ENCODE measurements at regions not wholly inside any gene's neighbourhood (a gene's known extent, or its start where the extent isn't known, plus 50 kb on each side); places are given as distances from the start of the nearest gene placed in this dataset.
"Not testable (repeated sequence)": the region's sequence is repeated elsewhere in the genome, so short reads cannot be mapped to it uniquely, and the experiment has no call there.

DNA sequence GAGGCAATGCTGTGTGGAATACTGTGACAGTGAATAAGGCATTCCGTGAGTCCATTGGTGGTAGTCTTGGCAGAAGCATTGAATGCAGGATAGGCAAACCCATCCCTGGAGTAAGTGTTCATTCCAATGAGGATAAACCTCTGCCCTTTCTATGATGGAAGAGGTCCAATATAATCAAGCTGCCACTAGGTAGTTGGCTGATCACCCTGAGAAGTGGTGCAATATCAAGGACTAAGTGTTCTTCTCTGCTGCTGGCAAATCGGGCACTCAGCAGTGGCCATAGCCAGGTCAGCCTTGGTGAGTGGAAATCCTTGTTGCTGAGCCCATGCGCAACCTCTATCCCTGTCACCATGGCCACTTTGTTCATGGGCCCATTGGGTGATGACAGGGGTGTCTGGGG is 70.1 kb downstream of the FBXO4 start:
- intact Hi-C loops (cut with micrococcal nuclease), result no loop called here
- ATAC-seq (no peak), DNase-seq (no peak)

DNA sequence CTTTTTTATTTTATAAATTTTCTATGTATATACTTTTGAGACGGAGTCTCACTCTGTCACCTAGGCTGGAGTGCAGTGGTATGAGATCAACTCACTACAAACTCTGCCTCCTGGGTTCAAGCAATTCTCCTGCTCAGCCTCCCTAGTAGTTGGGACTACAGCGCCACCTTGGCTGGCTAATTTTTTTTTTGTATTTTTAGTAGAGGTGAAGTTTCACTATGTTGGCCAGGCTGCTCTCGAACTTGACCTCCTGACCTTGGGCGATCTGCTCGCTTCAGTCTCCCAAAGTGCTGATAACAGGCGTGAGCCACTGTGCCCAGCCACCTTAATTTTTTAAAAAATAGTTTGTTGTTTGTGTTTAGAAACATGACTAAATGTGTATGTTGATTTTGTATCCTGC is 76.6 kb downstream of the FBXO4 start:
- ATAC-seq (no peak), DNase-seq (no peak)
- intact Hi-C loops (cut with micrococcal nuclease), result no loop called here

- intact Hi-C loops (cut with micrococcal nuclease); DNase-seq; ATAC-seq: not testable (repeated sequence)
Measured at GRCh38 chr5:42003852-42004251, 78.8 kb downstream of the FBXO4 start.

DNA sequence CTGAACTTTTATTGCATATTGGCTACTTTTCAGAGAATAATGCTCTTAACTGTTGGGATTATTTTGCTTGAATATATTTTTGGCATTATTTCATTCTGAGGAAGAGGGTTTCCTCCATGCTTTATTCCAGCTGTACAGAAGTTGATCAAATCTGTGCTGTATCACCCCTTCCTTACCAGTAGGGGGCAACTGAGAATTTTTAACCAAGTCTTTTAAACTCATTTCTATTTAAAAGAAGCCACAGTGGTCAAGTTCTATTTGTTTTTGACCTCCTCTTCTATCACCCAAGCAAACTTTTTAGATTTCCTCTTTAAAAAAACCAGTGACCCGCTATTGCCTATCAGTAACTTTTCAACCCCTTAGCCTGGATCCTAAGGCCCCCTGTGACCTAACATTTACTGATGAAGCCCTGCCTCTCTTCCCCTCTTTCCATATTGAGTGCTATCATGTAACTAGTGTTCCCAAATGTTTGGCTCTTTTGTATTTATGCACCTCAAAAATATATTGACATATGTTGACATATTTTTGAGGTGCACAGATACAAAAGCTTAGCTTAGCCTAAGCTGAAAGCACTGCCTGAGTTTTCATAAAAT is 80.6 kb downstream of the FBXO4 start:
- no peak for DNase-seq
- intact Hi-C loops (cut with micrococcal nuclease), result no loop called here
- no peak for ATAC-seq

- no peak for ATAC-seq
- intact Hi-C loops (cut with micrococcal nuclease), result no loop called here
Measured at GRCh38 chr5:42013561-42013960, 88.5 kb downstream of the FBXO4 start.

GRCh38 chr5:42015254-42015653 is 90.2 kb downstream of the FBXO4 start:
- intact Hi-C loops (cut with micrococcal nuclease), result no loop called here
- ATAC-seq, result no peak
- DNase-seq, result no peak

More at GRCh38 chr5:42013561-42013960, 88.5 kb downstream of the FBXO4 start:
- no peak for DNase-seq

DNA sequence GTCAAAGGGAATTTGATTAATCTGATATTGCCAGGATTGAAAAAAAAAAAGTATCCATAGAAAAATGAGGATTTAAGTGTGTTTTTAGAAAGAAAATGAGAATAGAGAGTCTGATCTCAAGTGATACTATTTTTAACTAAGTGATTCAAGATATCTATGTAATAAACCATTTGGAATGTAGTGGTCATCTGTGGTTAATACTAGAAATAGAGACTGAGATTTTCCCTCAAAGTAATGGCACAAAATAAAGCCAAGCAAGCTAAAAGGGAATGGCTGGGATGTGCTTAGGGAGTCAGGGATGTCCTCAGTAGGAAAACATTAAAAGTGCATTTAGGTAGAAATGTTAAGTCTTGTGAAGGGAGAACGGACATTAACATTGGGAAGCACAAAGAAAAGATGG is 90.6 kb downstream of the FBXO4 start:
- DNase-seq (no peak), ATAC-seq (no peak)
- intact Hi-C loops (cut with micrococcal nuclease), result no loop called here

DNA sequence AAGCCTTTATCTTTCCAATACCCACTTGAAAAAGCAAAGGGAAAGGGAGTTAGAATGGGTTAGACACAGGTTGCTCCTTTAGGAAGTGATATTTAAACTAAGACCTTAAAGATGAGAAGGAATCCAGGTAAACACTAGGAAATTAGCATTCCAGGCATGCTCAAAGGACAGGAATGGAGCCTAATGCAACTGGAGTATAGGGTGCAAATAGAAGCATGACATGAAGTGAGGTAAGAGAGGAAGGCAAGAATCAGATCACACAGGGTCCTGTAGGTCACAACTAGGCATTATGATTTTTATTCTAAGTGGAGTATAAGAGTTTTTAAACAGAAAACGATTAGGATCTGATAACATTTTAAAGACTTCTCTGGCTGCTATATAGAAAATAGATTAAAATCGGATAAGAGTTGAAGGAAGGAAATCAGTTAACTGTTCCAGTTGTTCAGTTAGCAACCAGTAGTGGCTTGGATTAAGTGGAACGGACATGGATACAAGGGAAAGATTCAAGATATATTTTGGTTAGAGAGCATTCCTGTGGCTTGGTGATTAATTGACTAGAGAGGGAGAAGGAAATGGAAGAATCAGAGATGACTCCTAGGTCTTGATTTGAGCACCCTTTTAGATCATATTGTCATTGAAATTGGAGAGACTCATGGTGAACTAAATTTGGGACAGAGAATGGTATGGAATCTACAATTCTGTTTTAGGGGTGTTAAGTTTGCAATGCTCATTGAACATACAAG is 95.9 kb downstream of the FBXO4 start:
- DNase-seq (no peak), ATAC-seq (no peak)
- intact Hi-C loops (cut with micrococcal nuclease), result no loop called here

DNA sequence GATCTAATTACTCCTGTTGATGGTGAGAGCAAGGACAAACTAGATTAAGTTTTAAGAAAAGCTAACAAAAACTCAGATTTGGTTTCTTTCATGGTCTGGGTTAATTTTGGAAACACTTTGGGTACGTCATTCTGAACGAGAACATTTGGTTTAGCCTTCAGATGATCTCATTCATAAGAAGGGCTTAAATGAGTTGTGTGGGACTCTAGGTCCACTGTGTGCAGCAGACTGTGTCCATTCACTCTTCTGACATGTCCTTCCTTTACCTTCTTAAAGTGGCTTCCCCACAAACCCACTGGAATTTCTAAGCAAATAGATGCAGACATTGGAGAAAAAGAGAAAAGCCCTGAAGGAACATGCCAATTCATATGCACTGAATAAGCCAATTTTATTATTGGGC is 96.8 kb downstream of the FBXO4 start:
- ATAC-seq (no peak), DNase-seq (no peak)
- intact Hi-C loops (cut with micrococcal nuclease), result no loop called here

GRCh38 chr5:42022383-42022972 is 97.4 kb downstream of the FBXO4 start:
- intact Hi-C loops (cut with micrococcal nuclease), result no loop called here
- DNase-seq (no peak), ATAC-seq (no peak)

DNA sequence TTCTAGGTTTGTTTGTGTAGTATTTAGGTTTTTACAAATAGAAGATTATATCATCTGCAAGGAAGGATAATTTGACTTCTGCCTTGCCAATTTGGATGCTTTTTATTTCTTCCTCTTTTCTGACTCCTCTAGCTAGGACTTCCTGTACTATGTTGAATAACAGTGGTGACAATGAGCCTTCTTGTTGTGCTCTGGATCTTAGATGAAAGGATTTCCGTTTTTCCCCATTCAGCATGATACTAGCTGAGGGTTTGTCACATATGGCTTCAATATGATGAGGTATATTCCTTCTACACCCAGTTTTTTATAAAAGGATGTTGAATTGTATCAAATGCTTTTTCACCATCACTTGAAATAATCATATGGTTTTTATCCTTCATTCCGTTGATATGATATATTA is 101.4 kb downstream of the FBXO4 start:
- intact Hi-C loops (cut with micrococcal nuclease), result no loop called here
- ATAC-seq (no peak), DNase-seq (no peak)

DNA sequence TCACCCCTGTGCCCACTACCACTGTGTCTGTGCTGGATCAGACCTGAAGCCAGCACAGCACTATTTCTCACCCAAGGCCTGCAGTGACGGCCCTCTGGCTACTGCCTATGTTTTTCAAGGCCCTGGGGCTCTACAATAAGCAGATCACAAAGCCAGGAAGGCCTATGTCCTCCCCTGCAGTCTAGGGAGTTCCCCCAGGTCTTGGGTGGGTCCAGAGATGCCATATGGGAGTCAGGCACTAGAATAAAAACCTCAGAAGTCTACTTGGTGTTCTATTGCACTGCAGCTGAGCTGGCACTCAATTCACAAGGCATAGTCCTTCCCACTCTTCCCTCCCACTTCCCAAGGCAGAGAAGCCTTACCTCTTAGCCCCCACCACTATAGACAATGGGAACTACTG is 107.1 kb downstream of the FBXO4 start:
- intact Hi-C loops (cut with micrococcal nuclease), result no loop called here
- ATAC-seq (no peak), DNase-seq (no peak)

GRCh38 chr5:42035526-42035925 is 110.4 kb downstream of the FBXO4 start:
- DNase-seq (no peak), ATAC-seq (no peak)
- intact Hi-C loops (cut with micrococcal nuclease), result no loop called here

DNA sequence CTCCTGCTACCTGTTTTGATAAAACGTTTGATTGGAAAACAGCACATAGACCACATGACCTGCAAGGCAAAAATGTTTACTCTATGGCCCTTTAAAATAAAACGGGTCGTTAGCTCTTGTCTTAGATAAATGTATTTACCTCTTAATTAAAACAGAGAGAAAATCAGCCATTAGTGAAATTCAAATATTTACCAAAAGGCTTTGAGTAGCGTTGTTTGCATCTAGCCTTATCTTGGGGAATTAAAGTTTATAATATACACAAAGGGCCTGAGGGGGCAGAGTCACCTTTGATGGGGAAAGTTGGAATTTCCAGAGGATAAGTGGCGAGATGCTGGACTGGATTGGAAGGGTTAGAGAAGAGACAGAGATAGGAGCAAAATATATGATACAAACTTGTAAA is 111.3 kb downstream of the FBXO4 start:
- intact Hi-C loops (cut with micrococcal nuclease), result no loop called here
- no peak for ATAC-seq

GRCh38 chr5:42037379-42037932 is 112.4 kb downstream of the FBXO4 start:
- ATAC-seq, result no peak
- no peak for DNase-seq
- intact Hi-C loops (cut with micrococcal nuclease), result no loop called here

More for the DNA sequence above, 111.3 kb downstream of the FBXO4 start:
- DNase-seq, result no peak

DNA sequence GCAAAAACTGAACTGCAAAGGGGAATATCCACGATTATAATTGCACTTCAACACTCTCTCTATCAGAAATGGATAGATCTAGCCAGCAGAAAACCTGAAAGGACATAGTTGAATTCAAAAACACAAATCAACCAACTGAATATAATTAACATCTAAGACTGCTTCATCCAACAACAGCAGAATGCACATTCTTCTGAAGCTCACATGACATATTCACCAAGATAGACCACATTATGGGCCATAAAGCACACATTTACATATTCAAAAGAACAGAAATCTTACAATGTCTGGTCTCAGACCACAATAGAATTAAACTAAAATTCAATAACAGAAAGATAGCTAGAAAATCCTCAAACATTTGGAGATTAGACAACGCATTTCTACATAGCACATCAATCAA is 118.3 kb downstream of the FBXO4 start:
- no peak for DNase-seq
- intact Hi-C loops (cut with micrococcal nuclease), result no loop called here
- no peak for ATAC-seq

DNA sequence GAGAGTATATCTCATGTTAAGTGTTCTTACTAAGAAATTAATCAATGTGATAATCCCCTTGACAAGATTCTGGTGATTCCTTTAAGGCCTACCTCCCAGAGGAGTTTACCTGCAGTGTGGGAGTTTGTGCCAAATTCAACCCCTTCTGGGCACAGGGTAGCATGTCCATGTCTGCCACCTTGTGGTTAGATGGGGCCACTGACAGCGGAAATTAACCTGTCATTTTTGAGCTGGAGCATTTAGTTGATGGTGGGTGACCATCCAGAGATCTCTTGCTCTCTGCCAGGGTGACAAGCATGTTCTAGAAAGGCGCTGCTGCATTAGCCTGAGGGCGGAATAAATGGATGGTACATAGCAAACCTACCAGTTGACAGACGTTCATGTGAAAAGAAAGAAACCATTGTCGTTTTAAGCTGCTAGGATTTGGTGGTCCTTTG is 132.2 kb downstream of the FBXO4 start:
- peak; percentile 27 for DNase-seq
- intact Hi-C loops (cut with micrococcal nuclease), result loop anchor here (5.0 kb wide), 1 partner anchor 200 kb away; no protein-coding TSS in a partner anchor
- peak; percentile 32 for ATAC-seq

DNA sequence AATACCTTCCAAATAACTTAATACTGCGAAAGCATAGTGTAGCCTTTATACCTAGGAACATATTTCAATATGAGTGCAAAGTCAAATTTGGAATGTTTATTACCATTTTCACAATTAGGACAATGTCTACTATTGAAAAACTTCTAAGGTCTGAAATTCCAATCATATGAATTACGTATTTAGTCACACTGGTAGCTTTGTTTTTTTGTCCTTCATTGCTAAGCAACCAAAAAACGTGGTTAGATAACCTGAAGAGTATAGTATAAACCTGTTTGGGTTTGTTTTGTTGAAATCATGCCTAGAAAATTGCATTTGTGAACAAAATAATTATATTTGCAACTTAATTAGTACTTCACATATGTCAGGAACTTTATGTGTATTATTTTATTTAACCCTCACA is 134.2 kb downstream of the FBXO4 start:
- intact Hi-C loops (cut with micrococcal nuclease), result loop anchor here (5.0 kb wide), 1 partner anchor 202 kb away; no protein-coding TSS in a partner anchor
- DNase-seq, result no peak
- ATAC-seq, result no peak

- ATAC-seq (no peak), DNase-seq (no peak)
- intact Hi-C loops (cut with micrococcal nuclease), result loop anchor here (5.0 kb wide), 1 partner anchor 203 kb away; no protein-coding TSS in a partner anchor
Measured at GRCh38 chr5:42059778-42060464, 134.8 kb downstream of the FBXO4 start.

- ATAC-seq, result no peak
- no peak for DNase-seq
- intact Hi-C loops (cut with micrococcal nuclease), result no loop called here
Measured at GRCh38 chr5:42061121-42061520, 136.0 kb downstream of the FBXO4 start.
